MCF 10A (cell line): ENCODE measurements at regions not wholly inside any gene's neighbourhood (a gene's known extent, or its start where the extent isn't known, plus 50 kb on each side); places are given as distances from the start of the nearest gene placed in this dataset.

Experiments used
- BruUV-seq: library from RNA; stranded (reverse); fragments of 400-500 nt; replicated peaks from 2 replicates; lab custom pipeline; 2021; lab: Mats Ljungman, UMichigan
- CTCF ChIA-PET: fragments of 300-600 bp; sonication (Branson Sonifier 250); formaldehyde crosslinking; extraction: SDS; loops from one replicate; lab custom pipeline; 2021; ENCODE audit warnings: antibody characterized with exemption, inconsistent platforms; lab: Yijun Ruan, JAX
- POLR2A ChIA-PET: fragments of 300-600, 350-650 bp; sonication (Branson Sonifier 250); formaldehyde crosslinking; extraction: SDS; loops from one replicate; lab custom pipeline; 2020; ENCODE audit warnings: antibody characterized with exemption, inconsistent platforms; lab: Yijun Ruan, JAX
- DNase-seq: peaks from one replicate; pipeline ENCODE4 v3.0.0-alpha.2; 2018; ENCODE audit not compliant: unreplicated experiment
- H3K27ac Mint-ChIP-seq: one replicate; pipeline ENCODE4 v1.8.0; 2022; ENCODE audit warnings: mild to moderate bottlenecking, low read depth, mixed read lengths; ENCODE audit not compliant: unreplicated experiment
- H3K27me3 Mint-ChIP-seq: one replicate; pipeline ENCODE4 v1.8.0; 2022; ENCODE audit warnings: mixed read lengths; ENCODE audit not compliant: insufficient read depth, unreplicated experiment
- H3K36me3 Mint-ChIP-seq: one replicate; pipeline ENCODE4 v1.8.0; 2022; ENCODE audit warnings: mild to moderate bottlenecking, moderate library complexity, mixed read lengths; ENCODE audit not compliant: insufficient read depth, unreplicated experiment
- H3K4me1 Mint-ChIP-seq: one replicate; pipeline ENCODE4 v1.8.0; 2022; ENCODE audit warnings: mixed read lengths; ENCODE audit not compliant: insufficient read depth, unreplicated experiment
- H3K4me3 Mint-ChIP-seq: one replicate; pipeline ENCODE4 v1.8.0; 2022; ENCODE audit warnings: mild to moderate bottlenecking, moderate library complexity, mixed read lengths; ENCODE audit not compliant: unreplicated experiment
- H3K9me3 Mint-ChIP-seq: one replicate; pipeline ENCODE4 v1.8.0; 2022; ENCODE audit warnings: mixed read lengths; ENCODE audit not compliant: unreplicated experiment
- CTCF ChIP-seq: fragments of 200-600 bp; IDR thresholded peaks from one replicate; pipeline ENCODE4 v1.8.0; 2022; ENCODE audit warnings: antibody characterized with exemption, mild to moderate bottlenecking; ENCODE audit not compliant: unreplicated experiment
- intact Hi-C: fragments of 100-400 bp; cut with micrococcal nuclease; formaldehyde crosslinking; loops from 2 replicates; pipeline ENCODE4 v1.14.1; 2022

GRCh38 chr14:48456051-48456450, 780.6 kb upstream of the MDGA2 start:
- Mint-ChIP-seq H3K27ac (no peak overlapping the region), H3K9me3 (no peaks in the 10 kb centered on the region), H3K4me3 (no peak overlapping the region), H3K4me1 (no peaks in the 10 kb centered on the region), H3K36me3 (no peaks in the 10 kb centered on the region), H3K27me3 (no peaks in the 10 kb centered on the region)
- ChIA-PET POLR2A (no interaction called here), CTCF (no interaction called here)
- no TSS peak for BruUV-seq
- no peak for TF ChIP-seq CTCF
- DNase-seq, result no peak
- intact Hi-C loops, result no loop called here

GRCh38 chr14:48454887-48455286, 779.5 kb upstream of the MDGA2 start:
- H3K4me3 Mint-ChIP-seq, result no peak overlapping the region
- DNase-seq, result no peak
- CTCF ChIA-PET, result no interaction called here
- no peak for TF ChIP-seq CTCF
- no TSS peak for BruUV-seq
- H3K27me3 Mint-ChIP-seq, result no peaks in the 10 kb centered on the region
- intact Hi-C loops, result no loop called here
- no peaks in the 10 kb centered on the region for H3K36me3 Mint-ChIP-seq
- POLR2A ChIA-PET, result no interaction called here
- no peaks in the 10 kb centered on the region for H3K9me3 Mint-ChIP-seq
- H3K4me1 Mint-ChIP-seq, result no peaks in the 10 kb centered on the region
- H3K27ac Mint-ChIP-seq, result no peak overlapping the region

GRCh38 chr14:48452437-48452995, 777.1 kb upstream of the MDGA2 start:
- no peaks in the 10 kb centered on the region for H3K9me3 Mint-ChIP-seq
- no TSS peak for BruUV-seq
- no peak for DNase-seq
- no peaks in the 10 kb centered on the region for H3K36me3 Mint-ChIP-seq
- TF ChIP-seq CTCF, result no peak
- intact Hi-C loops, result no loop called here
- H3K4me3 Mint-ChIP-seq, result no peak overlapping the region
- POLR2A ChIA-PET, result no interaction called here
- no peak overlapping the region for H3K27ac Mint-ChIP-seq
- no peaks in the 10 kb centered on the region for H3K4me1 Mint-ChIP-seq
- CTCF ChIA-PET, result no interaction called here
- no peaks in the 10 kb centered on the region for H3K27me3 Mint-ChIP-seq

GRCh38 chr14:48435221-48435620, 759.8 kb upstream of the MDGA2 start:
- Mint-ChIP-seq H3K4me1 (no peaks in the 10 kb centered on the region), H3K9me3 (no peaks in the 10 kb centered on the region), H3K4me3 (no peak overlapping the region), H3K27me3 (no peaks in the 10 kb centered on the region), H3K27ac (no peak overlapping the region), H3K36me3 (no peaks in the 10 kb centered on the region)
- no peak for TF ChIP-seq CTCF
- BruUV-seq, result no TSS peak
- ChIA-PET POLR2A (no interaction called here), CTCF (no interaction called here)
- DNase-seq, result no peak
- intact Hi-C loops, result no loop called here
